ENCODE measurements at regions not wholly inside any gene's neighbourhood (a gene's known extent, or its start where the extent isn't known, plus 50 kb on each side); places are given as distances from the start of the nearest gene placed in this dataset.

- TF ChIP-seq CTCF (IDR thresholded peaks at IDR 0.05; ENCODE audit: poor library complexity) (no peak), EZH2 (IDR thresholded peaks at IDR 0.05; ENCODE audit: borderline replicate concordance) (no peak)
Observed at GRCh38 chr1:222084996-222085395, 343.1 kb upstream of the DUSP10 start.

Measured in hepatocyte (in vitro differentiated cells).